GM19455 (cell line): ENCODE measurements at regions not wholly inside any gene's neighbourhood (a gene's known extent, or its start where the extent isn't known, plus 50 kb on each side); places are given as distances from the start of the nearest gene placed in this dataset.
"Not testable (repeated sequence)": the region's sequence is repeated elsewhere in the genome, so short reads cannot be mapped to it uniquely, and the experiment has no call there.

Experiments used
- ATAC-seq: cut with Tn5 transposase; IDR thresholded peaks from one replicate; pipeline ENCODE4 v1.9.1; 2021; ENCODE audit not compliant: unreplicated experiment

DNA sequence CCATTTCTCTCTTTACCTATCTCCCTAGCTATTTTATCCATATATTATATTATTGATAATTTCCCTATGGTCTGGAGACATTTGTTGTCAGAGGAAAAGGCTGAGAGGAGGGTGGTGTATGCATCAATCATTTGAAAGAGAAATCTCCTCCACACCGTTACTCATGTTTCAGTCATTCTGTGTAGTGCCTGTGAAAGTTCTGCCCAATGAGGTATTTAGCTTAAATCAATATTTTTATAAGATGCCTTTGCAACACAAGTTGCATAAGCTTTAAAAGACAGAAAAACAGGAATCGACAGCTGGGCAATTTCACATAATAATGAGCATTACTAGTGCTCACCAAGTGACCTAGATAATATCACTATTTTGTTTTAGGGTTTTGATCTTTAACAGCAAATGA, 363.7 kb upstream of the FSIP2 start:
- ATAC-seq = no peak

DNA sequence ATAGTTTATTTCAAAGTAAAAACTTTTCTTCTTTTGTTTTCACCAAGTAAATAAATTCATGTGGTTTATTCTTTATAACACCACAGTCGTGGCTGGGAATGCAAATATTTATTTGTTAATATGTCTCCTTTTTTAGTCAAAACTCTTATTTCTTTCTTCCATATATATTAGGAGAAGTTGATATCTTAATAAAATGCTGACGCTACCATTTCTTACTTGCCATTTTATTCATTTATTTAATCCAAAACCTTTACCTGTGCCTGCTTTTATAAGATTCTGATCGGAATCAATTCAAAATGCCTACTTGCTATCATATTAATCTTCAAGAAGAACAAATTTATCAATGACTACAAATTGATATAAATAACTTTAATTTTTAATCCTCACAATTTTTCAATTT, 362.9 kb upstream of the FSIP2 start:
- ATAC-seq = no peak

DNA sequence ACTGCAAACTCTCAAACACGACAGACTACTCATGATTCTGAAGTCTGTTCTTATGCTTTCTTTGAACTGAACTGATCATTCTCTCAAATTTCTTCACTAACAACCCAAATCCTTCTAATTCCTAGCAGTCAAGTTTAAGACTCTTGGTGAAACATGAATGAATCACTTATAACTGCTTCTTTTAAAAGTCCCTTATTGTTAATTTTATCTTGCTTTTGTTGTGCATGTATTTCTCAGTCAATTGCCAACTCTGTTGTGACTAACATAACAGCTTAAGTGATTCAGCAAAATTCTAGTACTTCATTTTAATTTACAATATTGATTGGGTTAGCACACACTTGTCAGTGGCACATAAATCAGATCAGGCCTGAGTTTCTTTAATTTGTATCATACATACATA, 357.0 kb upstream of the FSIP2 start:
- no peak for ATAC-seq

DNA sequence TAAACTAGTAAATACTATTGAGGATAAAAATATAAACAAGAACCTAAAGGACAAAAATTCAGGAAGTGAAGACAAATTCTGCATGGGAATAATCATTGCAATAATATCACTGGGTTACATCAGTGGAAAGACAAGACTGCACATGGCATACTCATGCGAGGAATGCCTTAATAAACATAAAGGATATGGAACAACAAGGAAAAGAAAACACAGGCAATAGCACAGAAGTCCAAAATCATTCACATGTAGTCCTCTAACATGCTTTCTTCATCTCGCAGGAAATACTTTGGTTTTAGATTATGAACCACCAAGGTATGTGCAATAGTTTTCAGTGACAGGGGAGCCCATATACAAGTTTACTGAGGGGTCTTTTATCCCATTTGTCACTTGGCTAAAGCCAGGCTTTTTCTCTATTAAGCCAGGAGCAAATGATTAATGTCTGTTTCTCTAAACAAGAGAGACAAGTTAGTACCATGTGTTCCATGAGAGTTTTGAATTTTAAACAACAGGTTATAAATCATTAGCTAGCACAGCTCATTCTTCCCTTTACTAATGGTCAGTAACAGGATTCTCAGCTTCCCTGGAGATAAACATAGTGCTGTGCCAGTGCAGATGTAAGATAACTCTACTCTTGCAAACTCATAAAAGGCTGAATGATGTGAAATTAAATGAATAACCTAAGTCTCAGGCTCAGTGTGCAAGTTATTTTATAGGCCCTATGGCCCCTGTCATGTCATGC, 353.6 kb upstream of the FSIP2 start:
- ATAC-seq = no peak

DNA sequence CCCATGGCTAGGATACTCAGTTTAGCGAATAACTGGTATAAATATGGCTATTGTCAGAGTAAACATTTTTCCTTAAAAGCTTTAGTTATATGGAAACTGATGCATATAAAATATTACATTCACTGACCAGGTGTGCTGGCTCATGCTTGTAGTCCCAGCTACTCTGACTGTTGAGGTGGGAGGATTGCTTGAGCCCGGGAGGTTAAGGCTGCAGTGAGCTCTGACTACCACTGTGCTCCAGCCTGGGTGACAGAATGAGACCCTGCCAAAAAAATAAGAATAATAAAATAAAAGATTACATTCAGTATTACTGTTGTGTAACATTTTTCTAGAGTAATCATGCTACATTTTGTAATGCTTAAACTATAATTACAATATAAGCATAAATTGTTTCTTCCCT, 350.4 kb upstream of the FSIP2 start:
- ATAC-seq = no peak

DNA sequence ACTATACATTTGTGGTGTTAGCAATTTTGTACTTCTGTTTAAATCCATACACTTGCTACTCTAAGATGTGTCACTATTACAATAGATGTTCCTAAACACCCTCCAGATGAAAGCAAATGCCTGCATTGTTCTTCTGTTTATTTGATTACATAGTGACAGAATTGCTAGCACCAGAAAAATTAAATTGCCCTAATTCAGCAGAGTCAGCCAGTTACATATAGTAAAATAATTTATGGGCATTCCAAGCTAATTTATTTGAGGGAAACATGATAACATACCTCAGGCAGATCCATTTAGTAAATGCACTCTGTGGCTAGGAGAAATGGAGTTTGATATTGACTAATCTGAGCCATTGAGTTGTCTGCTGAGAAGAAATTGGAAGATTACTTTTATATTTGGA, 347.1 kb upstream of the FSIP2 start:
- no peak for ATAC-seq

DNA sequence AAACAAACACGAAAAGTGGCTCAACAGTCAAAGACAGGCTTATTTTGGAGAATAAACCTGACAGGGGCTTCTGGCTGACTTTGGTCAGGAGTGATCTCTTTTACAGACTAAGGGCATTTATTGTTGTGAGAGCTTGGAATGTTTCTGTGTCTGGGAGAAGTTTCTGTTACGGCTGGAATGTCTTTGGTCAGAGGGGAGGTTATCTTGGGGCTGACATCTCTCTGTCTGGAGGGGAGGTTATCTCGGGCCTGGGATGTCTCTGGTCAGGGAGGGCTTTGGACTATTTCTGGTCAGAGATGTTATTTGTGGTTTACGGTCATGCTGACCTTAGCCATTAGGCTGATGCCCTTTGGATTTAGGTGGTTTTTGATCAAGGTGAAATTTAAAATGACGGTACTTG, 345.5 kb upstream of the FSIP2 start:
- no peak for ATAC-seq

DNA sequence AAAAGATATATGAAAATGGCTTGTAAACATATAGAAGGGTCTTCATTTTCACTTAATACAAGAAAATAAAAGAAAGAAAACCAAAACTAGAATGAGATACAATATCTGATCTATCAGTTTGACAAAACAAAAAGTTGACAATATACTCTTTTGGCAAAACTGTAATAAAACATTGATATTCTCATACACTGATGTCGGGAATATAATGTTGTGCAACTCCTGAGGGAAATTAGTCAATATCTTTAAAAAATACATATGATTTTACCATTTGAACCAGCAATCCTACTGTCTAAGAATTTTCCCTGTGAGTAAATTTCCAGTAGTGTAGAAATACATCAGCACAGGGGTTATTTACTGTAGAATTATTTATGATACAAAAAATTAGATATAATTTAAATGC, 336.1 kb upstream of the FSIP2 start:
- ATAC-seq = no peak

DNA sequence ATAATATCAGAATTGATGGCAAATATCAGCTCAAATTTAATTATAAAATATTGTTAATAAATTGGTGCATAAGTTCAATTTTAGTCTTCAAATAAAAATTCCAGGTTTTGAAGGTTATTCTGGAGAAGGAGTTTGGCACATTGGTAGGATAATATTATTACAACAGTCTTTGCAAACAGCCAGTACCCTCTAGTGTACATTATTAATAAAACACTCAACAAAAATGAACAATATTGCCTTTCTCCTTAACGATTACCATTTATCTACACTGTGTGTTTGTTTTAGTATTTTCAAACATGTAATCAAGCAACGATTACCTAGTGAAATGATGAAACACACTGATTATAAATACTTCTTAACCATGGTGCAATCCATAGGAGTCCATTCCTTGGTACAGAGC, 334.0 kb upstream of the FSIP2 start:
- no peak for ATAC-seq

DNA sequence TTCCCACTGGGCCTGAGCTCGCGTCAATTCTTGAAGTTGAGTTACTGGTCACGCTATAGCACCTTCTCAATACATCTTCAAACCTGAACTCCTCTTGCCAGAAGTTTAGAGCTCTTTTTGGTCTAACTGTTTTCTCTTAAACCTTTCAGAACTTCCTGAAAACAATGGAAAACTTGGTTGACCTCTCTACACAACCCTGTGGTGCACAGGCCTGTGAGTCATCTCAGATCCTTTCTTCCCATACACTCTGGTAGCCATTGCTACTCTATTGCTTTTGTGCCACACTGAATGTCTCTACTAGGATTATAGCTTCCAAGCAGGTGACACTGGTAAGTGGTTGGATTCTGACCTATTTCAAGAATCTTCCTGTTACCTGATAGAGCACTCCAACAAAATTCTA, 321.5 kb upstream of the FSIP2 start:
- ATAC-seq = no peak

DNA sequence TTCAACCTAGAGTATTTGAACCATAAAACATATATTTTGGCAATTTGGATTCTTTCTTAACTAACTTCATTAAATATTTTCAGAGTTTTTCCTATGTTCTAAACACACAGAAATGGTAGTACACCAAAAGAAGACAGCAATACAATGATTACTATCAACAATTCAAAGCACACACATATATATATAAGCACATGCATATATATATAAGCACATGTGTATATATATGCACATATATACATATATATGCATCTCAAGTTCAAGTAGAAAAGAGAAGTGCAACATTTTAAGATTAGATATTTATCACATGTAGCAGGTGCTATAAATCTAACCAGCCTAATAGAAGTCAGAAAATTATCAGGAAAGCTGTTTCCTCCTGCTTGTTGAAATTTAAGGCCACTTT, 320.9 kb upstream of the FSIP2 start:
- ATAC-seq = no peak

DNA sequence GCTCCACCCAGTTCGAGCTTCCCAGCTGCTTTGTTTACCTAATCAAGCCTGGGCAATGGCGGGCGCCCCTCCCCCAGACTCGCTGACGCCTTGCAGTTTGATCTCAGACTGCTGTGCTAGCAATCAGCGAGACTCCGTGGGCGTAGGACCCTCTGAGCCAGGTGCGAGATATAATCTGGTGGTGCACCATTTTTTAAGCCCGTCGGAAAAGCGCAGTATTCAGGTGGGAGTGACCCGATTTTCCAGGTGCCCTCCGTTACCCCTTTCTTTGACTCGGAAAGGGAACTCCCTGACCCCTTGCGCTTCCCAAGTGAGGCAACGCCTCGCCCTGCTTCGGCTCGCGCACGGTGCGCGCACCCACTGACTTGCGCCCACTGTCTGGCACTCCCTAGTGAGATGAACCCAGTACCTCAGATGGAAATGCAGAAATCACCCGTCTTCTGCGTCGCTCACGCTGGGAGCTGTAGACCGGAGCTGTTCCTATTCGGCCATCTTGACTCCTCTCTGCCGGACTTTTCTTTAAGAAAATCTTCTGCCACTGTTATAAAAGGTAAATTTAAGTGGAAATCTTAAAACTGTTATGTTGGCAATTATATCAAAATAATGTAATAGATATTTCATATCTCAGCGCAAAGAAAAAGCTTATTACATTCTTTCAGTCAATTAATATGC, 313.5 kb upstream of the FSIP2 start:
- not testable (repeated sequence) for ATAC-seq

DNA sequence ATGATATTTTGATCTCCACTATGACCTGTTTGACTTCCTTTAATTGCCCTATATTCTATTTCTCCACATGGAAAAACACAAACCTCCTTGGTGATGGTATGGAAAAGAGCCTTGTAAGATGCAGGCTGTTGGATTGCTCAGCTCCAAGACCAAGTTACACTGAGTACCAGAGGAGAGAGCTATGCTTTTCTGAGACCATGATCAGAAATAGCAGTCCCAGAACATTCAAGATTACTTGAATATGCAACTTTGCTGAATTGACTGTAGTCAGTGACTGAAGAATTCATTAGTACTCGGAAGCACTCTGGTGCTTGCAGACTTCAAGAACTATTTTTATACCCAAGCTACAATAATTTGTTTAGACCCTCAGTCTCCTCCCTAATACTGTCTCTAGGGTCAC, 310.6 kb upstream of the FSIP2 start:
- no peak for ATAC-seq

DNA sequence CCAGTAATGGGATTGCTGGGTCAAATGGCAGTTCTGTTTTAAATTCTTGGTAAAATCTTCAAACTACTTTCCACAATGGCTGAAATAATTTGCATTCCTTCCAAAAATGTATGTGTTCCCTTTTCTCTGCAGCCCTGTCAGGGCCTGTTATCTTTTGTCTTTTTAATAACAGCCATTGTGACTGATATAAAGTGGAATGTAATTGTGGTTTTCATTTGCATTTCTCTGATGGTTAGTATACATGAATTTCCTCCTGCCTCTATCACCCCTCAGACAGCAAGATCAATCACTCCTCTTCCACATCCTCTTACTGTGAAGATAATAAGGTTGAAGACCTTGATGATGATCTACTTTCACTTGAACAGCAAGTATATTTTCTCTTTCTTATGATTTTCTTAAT, 304.8 kb upstream of the FSIP2 start:
- ATAC-seq = no peak

DNA sequence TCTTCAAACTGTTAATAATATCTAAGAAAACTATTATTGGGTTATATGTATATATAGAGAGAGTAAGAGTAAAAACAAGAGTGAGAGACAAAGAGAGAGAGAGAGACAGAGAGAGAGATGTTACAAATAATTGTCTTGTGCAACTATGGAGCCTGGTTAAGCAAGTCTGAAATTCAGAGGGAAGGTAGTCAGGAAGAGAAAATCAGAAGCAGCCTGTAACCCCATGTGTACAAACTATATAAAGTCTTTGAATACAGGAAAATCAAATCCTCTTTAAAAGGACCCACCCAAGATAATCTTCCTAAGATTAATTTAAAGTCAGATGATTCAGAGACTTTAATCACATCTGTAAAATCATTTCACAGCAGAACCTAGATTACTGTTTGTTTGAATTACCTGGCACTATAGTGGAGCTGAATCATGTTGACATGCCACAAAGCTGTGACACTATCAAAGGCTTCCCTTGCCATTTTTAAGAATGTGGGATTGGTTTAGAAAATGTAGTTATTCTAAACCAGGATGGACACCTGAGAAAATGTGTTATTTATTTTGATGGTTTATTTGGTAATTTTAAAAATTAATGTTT, 301.7 kb upstream of the FSIP2 start:
- ATAC-seq = no peak

DNA sequence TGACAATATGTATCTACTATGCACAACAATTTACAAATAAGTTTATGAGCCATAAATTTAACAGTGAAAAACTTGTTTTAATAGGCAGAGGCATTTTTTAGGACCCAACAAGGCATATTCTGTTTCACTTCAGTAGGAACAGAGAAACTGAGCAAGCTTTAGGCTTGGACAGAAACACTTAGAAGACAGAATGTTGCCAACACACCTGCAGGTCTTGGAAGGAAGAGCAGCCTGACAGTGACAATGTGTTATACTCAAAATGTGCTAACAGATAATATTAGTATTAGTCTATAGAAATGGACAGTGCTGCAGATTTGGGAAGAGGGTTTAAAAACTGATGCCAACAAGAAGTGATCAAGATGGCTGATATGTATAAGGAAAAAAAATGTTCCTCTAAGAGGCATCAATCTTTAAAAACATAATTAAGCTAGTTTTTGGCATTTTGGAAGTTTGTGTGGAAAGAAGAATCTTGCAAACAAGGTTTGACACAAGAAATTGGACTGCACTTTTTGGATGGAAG, 297.1 kb upstream of the FSIP2 start:
- no peak for ATAC-seq

DNA sequence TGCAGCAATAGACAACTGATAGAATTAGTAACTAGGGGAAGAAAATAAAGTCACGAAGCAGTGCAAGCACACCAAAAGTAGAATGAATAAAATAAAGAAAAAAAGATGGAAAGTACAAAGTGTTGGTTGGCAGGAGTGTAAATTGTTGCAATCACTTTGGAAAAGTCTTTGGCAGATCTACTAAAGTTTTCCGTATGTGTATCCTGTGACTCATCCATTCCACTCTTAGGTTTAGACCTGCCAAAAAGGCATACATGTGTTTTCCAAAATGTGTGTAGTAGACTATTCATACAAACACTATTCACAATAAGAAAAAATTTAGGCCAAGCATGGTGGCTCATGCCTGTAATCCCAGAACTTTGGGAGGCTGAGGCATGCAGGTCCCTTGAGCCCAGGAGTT, 282.1 kb upstream of the FSIP2 start:
- ATAC-seq = no peak

DNA sequence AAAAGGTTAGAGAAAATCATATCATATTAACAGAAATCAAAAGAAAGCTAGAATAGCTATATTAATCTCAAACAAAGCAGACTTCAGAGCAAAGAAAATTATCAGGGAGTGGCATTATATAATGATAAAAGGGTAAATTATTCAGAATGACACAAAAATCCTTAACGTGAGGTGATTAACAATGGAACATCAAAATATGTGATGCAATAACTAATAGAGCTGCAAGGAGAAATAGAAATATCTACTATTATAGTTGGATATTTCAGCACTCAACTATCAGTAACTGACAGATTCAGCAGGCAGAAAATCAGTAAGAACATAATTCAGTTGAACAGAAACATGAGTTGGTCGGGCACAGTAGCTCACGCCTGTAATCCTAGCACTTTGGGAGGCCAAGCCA, 275.1 kb upstream of the FSIP2 start:
- no peak for ATAC-seq

DNA sequence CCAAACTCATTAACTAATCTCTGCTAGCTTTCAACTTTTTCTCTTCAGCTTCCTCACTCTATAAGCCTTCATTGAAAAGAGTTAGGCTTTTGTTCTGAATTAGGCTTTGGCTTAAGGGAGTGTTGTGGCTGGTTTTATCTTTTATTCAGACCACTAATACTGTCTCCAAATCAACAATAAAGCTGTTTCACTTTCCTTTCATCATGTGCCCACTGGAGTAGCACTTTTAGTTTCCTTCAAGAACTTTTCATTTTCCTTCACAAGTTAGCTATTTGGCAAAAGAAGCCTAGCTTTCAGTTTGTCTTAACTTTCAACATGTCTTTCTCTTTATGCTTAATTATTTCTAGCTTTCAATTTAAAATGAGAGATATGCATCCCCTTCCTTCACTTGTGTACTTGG, 271.7 kb upstream of the FSIP2 start:
- no peak for ATAC-seq

DNA sequence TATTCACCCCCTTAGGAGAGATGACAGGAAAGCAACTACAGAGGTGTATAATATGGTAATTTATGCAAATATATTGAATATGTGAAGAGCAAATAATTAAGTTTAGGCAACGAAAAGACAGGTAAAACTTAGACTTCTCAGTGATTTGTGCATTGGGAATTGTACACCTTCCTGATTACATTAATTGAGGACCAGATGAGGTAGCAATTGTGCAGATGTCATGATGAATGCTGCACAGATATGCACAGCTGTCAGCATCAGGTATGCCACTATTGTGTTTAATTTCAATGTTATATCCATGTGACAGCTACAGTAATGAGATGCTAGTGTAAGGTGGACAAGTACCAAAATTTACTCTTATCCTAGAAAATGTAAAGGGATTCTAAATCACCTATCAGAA, 267.2 kb upstream of the FSIP2 start:
- no peak for ATAC-seq

DNA sequence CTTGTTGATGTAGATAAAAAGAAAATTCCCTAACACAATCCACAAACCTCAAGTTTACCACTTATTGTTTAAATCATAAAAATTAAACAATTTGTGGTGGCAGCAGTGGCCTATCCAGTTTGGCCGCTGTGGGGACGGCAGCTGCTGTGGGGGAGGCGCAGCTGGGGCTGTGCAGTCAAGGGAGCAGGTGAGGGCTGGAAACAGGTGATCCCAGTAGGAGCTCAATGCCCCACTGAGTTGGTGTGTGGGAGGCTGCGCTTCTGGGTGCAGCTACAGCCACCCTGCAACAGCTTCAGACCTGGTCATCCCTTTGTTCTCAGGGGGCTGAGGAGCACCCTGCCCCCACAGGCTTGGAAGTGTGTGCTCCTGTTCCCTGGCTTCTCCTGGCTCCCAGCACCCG, 266.0 kb upstream of the FSIP2 start:
- no peak for ATAC-seq

DNA sequence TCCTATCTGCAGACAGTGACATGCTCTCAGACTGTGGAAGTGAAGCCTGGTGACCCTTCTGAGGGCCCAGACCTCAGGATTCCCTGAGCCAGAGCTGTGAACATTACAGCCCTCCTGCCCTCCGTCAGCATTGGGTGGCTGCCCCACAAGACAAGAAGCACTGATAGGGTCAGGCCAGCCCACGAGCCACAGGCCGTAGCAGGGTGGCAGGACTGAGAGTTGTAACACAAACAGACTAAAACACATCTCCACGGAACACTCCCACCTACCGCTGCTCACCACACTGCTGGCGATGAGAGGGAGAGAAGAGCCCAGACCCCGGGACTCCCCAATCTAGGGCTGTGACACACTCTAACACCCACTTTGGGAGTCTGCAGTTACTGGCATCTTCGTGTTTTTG, 264.8 kb upstream of the FSIP2 start:
- ATAC-seq = no peak
